Activated CD4-positive, alpha-beta T cell treated with anti-CD3 and anti-CD28 coated beads, Interleukin-2, amount 10 ng/mL, durations not matched to agents 24 days and 14 days (primary cell): ENCODE measurements at regions not wholly inside any gene's neighbourhood (a gene's known extent, or its start where the extent isn't known, plus 50 kb on each side); places are given as distances from the start of the nearest gene placed in this dataset.

ENCODE experiments used
- DNase-seq: peaks from one replicate; pipeline ENCODE4 v3.0.0; 2022
- H3K27ac Mint-ChIP-seq: one replicate; pipeline ENCODE4 v1.8.0; 2022; ENCODE audit warnings: mild to moderate bottlenecking, mixed read lengths
- H3K27me3 Mint-ChIP-seq: one replicate; pipeline ENCODE4 v1.8.0; 2022; ENCODE audit warnings: mixed read lengths
- H3K36me3 Mint-ChIP-seq: one replicate; pipeline ENCODE4 v1.8.0; 2022; ENCODE audit warnings: low read depth, mild to moderate bottlenecking, mixed read lengths
- H3K4me1 Mint-ChIP-seq: one replicate; pipeline ENCODE4 v1.8.0; 2021; ENCODE audit warnings: mixed read lengths
- H3K4me3 Mint-ChIP-seq: one replicate; pipeline ENCODE4 v1.8.0; 2022; ENCODE audit warnings: mild to moderate bottlenecking, moderate library complexity, mixed read lengths
- H3K9me3 Mint-ChIP-seq: one replicate; pipeline ENCODE4 v1.8.0; 2021; ENCODE audit warnings: mixed read lengths
- intact Hi-C: fragments of 100-400 bp; cut with micrococcal nuclease; formaldehyde crosslinking; loops from one replicate; pipeline ENCODE4 v1.15.1; 2023

DNA sequence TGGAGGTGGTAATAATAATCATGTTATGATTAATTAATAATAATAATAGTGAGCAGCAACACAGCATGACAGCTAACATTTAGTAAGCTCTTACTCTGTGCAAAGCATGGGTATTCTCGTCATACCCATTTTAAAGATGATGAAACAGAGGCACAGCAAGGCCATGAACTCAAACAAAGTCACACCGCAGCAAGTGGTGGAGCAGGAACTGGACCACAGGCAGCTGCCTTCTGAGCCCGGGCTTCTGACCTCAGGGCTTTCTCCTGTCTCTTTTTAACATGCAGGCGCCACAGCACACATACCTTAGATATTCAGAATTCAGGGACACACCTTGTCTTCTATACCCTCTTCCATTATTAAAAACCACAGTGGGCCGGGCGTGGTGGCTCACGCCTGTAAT lies 50.7 kb upstream of the SPATA12 start:
- no peak for DNase-seq
- H3K4me3 Mint-ChIP-seq = no peak overlapping the region
- peaks cover 9% of the 10 kb centered on the region for H3K4me1 Mint-ChIP-seq
- no peaks in the 10 kb centered on the region for H3K36me3 Mint-ChIP-seq
- no peak overlapping the region for H3K27ac Mint-ChIP-seq
- no peaks in the 10 kb centered on the region for H3K9me3 Mint-ChIP-seq
- H3K27me3 Mint-ChIP-seq = peaks cover 4% of the 10 kb centered on the region
- intact Hi-C loops = no loop called here

GRCh38 chr3:57009367-57009766 lies 51.1 kb upstream of the SPATA12 start:
- Mint-ChIP-seq H3K4me3 (no peak overlapping the region), H3K27ac (no peak overlapping the region), H3K9me3 (no peaks in the 10 kb centered on the region), H3K27me3 (peaks cover 5% of the 10 kb centered on the region), H3K4me1 (peaks cover 9% of the 10 kb centered on the region), H3K36me3 (no peaks in the 10 kb centered on the region)
- intact Hi-C loops = no loop called here
- no peak for DNase-seq

DNA sequence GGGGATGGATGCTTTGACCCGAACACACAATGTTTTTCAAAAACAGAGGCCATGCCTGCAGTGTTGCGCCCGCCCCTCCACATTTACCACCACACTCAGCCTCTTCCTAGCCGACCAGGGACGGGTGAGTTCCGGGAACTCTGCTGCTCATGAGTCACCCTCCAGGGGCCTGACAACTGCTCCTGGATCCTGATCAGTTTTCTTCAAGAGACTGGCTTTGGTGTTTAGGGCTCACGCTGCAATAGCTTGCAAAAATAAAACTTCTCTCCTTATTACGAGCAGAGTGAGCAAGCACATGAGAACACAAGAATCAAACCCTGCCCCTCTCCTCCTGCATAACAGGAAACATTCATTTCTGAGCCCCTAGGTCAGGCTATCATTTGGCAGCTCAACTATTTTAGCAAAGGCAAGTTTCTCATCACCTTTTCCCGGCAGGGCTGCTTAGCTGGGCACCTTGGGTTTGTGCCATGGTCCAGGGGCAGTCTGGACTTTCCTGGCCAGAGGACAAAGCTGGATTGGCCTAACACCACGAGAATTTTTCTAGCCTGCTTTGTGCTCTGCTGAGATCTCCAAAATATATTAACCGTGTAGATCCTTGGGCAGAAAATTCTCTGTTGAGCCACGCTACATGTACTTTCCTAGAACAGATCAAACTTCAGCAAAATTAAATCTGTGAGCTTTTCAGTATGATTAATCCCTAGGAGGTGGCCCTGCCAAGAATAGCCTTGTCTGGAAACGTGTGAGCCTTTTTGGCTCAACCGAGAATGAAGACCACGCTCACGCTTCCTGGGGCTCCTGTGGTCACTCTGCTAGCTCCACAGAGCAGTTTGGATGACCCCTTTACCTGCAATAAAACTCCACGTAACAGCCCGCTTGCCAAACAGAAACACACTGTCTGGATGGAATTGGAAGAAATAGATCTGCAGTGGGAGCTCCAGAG lies 52.7 kb upstream of the SPATA12 start:
- peak overlapping the region; percentile 2 for H3K27ac Mint-ChIP-seq
- peaks cover 7% of the 10 kb centered on the region for H3K27me3 Mint-ChIP-seq
- intact Hi-C loops = no loop called here
- H3K36me3 Mint-ChIP-seq = no peaks in the 10 kb centered on the region
- DNase-seq = peak; percentile 70
- no peaks in the 10 kb centered on the region for H3K9me3 Mint-ChIP-seq
- peak overlapping the region; percentile 63 for H3K4me3 Mint-ChIP-seq
- H3K4me1 Mint-ChIP-seq = peaks cover 9% of the 10 kb centered on the region

DNA sequence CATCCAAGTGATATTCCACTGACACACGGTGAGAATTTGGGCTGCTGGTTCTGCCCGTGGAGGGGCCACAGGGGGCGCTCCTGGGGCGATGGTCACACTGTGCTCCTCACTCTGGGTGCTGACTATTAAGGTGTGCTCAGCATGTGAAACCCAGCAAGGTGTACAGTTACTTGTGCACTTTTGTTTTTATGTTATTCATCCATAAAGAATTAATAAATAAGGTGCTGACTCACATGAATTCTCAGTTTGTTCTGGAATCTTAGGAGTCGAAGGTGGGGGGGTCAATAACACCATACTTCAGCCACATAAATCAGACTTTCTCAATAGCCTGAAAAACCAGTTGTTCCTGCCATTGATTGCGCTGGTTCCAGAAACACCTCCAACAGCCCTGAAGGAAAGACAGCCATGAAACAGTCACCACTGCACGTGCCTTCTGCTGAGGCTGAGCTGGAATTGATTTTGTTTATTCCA lies 53.5 kb upstream of the SPATA12 start:
- no peaks in the 10 kb centered on the region for H3K36me3 Mint-ChIP-seq
- intact Hi-C loops = no loop called here
- H3K4me1 Mint-ChIP-seq = peaks cover 9% of the 10 kb centered on the region
- no peak overlapping the region for H3K27ac Mint-ChIP-seq
- no peaks in the 10 kb centered on the region for H3K9me3 Mint-ChIP-seq
- H3K27me3 Mint-ChIP-seq = peaks cover 7% of the 10 kb centered on the region
- DNase-seq = no peak
- no peak overlapping the region for H3K4me3 Mint-ChIP-seq

GRCh38 chr3:57006179-57006657 lies 54.2 kb upstream of the SPATA12 start:
- no peaks in the 10 kb centered on the region for H3K9me3 Mint-ChIP-seq
- H3K27me3 Mint-ChIP-seq = peaks cover 7% of the 10 kb centered on the region
- no peak overlapping the region for H3K4me3 Mint-ChIP-seq
- intact Hi-C loops = no loop called here
- peaks cover 9% of the 10 kb centered on the region for H3K4me1 Mint-ChIP-seq
- peak overlapping the region; percentile 47 for H3K27ac Mint-ChIP-seq
- DNase-seq = no peak
- H3K36me3 Mint-ChIP-seq = no peaks in the 10 kb centered on the region

- Mint-ChIP-seq H3K9me3 (no peaks in the 10 kb centered on the region), H3K27ac (no peak overlapping the region), H3K4me3 (no peak overlapping the region), H3K36me3 (no peaks in the 10 kb centered on the region), H3K27me3 (peaks cover 8% of the 10 kb centered on the region), H3K4me1 (peaks cover 9% of the 10 kb centered on the region)
- no peak for DNase-seq
- intact Hi-C loops = no loop called here
Observed at GRCh38 chr3:57004229-57004628, 56.2 kb upstream of the SPATA12 start.

- intact Hi-C loops = no loop called here
- H3K4me3 Mint-ChIP-seq = no peak overlapping the region
- peaks cover 11% of the 10 kb centered on the region for H3K27me3 Mint-ChIP-seq
- H3K9me3 Mint-ChIP-seq = no peaks in the 10 kb centered on the region
- H3K4me1 Mint-ChIP-seq = peaks cover 9% of the 10 kb centered on the region
- no peak for DNase-seq
- H3K27ac Mint-ChIP-seq = no peak overlapping the region
- no peaks in the 10 kb centered on the region for H3K36me3 Mint-ChIP-seq
Observed at GRCh38 chr3:57003676-57004075, 56.8 kb upstream of the SPATA12 start.

DNA sequence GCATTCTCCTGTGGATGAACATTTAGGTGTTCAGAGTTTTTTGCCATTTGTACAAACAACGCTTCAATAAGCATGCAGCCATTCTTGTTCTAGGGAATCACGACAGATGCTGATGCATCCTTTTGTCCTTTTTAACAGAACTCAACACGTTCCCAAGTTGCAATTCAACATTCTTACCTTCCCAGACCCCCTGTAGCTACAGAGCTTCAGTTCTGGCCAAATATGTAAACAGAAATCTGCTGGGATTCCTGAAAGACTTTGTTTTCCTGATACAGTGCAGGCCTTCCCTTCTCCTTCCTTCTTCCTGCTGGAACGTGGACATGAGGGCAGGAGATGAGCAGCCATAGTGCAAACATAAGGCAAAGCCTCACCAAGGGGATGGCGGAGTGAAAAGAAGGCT lies 59.1 kb upstream of the SPATA12 start:
- no peak for DNase-seq
- no peak overlapping the region for H3K27ac Mint-ChIP-seq
- peaks cover 15% of the 10 kb centered on the region for H3K27me3 Mint-ChIP-seq
- no peaks in the 10 kb centered on the region for H3K36me3 Mint-ChIP-seq
- H3K4me1 Mint-ChIP-seq = no peaks in the 10 kb centered on the region
- H3K9me3 Mint-ChIP-seq = no peaks in the 10 kb centered on the region
- no peak overlapping the region for H3K4me3 Mint-ChIP-seq
- intact Hi-C loops = no loop called here

- Mint-ChIP-seq H3K4me1 (peaks cover 3% of the 10 kb centered on the region), H3K4me3 (no peak overlapping the region), H3K36me3 (no peaks in the 10 kb centered on the region), H3K9me3 (no peaks in the 10 kb centered on the region), H3K27me3 (peaks cover 13% of the 10 kb centered on the region), H3K27ac (no peak overlapping the region)
- DNase-seq = no peak
- intact Hi-C loops = no loop called here
Observed at GRCh38 chr3:57000012-57000411, 60.5 kb upstream of the SPATA12 start.

DNA sequence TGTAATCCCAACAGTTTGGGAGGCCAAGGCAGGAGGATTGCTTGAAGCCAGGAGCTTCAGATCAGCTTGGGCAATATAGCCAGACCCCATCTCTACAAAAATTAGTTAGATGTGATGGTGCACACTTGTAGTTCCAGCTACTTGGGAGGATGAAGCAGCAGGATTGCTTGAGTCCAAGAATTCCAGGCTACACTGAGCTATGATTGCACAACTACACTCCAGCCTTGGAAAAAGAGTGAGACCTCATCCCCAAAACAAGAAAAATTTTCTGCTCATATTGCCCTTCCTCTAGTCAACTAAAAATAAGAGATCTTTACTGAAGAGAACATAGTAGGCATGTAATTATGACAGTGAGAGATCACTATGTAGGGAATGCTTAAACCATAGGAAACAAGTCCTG lies 60.9 kb upstream of the SPATA12 start:
- Mint-ChIP-seq H3K4me1 (peaks cover 3% of the 10 kb centered on the region), H3K9me3 (no peaks in the 10 kb centered on the region), H3K36me3 (no peaks in the 10 kb centered on the region), H3K4me3 (no peak overlapping the region), H3K27me3 (peaks cover 13% of the 10 kb centered on the region), H3K27ac (no peak overlapping the region)
- no peak for DNase-seq
- intact Hi-C loops = no loop called here

GRCh38 chr3:56998076-56998529 lies 62.4 kb upstream of the SPATA12 start:
- Mint-ChIP-seq H3K27ac (no peak overlapping the region), H3K9me3 (no peaks in the 10 kb centered on the region), H3K36me3 (no peaks in the 10 kb centered on the region), H3K4me3 (no peak overlapping the region), H3K4me1 (peaks cover 3% of the 10 kb centered on the region), H3K27me3 (peaks cover 12% of the 10 kb centered on the region)
- intact Hi-C loops = no loop called here
- DNase-seq = no peak

- H3K4me1 Mint-ChIP-seq = peaks cover 3% of the 10 kb centered on the region
- H3K27me3 Mint-ChIP-seq = peaks cover 12% of the 10 kb centered on the region
- H3K27ac Mint-ChIP-seq = no peak overlapping the region
- no peak overlapping the region for H3K4me3 Mint-ChIP-seq
- no peaks in the 10 kb centered on the region for H3K9me3 Mint-ChIP-seq
- no peak for DNase-seq
- intact Hi-C loops = no loop called here
- H3K36me3 Mint-ChIP-seq = no peaks in the 10 kb centered on the region
Observed at GRCh38 chr3:56997675-56998074, 62.8 kb upstream of the SPATA12 start.

DNA sequence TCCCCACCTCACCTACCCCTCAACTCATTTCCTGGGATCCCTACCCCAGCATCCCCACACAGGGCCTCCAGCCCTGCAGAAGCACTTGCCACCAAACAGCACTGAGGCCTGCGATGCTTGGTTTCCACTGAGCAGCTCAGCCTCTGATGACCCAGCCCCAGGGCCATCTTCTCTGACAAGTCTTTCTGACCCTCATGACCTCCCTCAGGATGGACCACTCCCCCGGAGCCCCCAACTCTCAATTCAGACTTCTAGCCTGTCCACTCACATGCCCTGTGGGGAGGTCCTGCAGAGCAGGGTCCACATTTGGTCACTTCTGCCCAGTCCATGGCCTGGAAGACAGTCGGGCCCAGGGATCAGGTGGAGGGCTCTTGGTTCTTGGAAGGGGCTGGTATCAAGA lies 63.4 kb upstream of the SPATA12 start:
- Mint-ChIP-seq H3K4me3 (no peak overlapping the region), H3K9me3 (no peaks in the 10 kb centered on the region), H3K36me3 (no peaks in the 10 kb centered on the region), H3K27ac (no peak overlapping the region), H3K4me1 (peaks cover 3% of the 10 kb centered on the region), H3K27me3 (peaks cover 13% of the 10 kb centered on the region)
- DNase-seq = no peak
- intact Hi-C loops = no loop called here

DNA sequence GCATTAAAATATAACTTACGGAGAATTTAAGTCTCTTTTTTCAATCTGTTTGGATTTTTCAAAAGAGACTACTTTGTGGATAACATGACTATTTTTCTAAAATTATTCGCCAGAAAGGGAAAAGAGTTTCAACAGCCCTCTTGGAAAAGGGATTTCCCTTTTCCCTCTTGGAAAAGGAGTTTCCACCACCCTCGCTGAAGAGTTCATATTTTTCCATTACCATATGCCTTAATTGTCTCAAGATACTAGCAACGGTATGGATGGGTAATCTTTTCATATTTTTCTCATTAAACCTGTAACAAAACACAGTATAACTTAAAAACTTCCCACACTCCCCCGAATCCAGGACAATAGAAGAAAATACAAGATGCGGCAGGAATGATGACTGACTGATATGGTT lies 66.1 kb upstream of the SPATA12 start:
- no peak for DNase-seq
- Mint-ChIP-seq H3K9me3 (no peaks in the 10 kb centered on the region), H3K4me3 (no peak overlapping the region), H3K36me3 (no peaks in the 10 kb centered on the region), H3K27me3 (peaks cover 33% of the 10 kb centered on the region), H3K4me1 (peaks cover 3% of the 10 kb centered on the region), H3K27ac (no peak overlapping the region)
- intact Hi-C loops = no loop called here
